GM23338 (cell line): ENCODE measurements at regions not wholly inside any gene's neighbourhood (a gene's known extent, or its start where the extent isn't known, plus 50 kb on each side); places are given as distances from the start of the nearest gene placed in this dataset.

Experiments
- CREB1 ChIP-seq: fragments of 250-450 bp; sonication (Bioruptor Pico); IDR thresholded peaks from 2 replicates; pipeline ENCODE4 v1.5.0; 2020; ENCODE audit warnings: low read depth, mild to moderate bottlenecking, moderate library complexity
- CTCF ChIP-seq, 2 experiments: fragments of 200-600 bp in 1 of 2; sonication (generic) in 1 of 2; conservative IDR thresholded peaks; 2 replicates each; pipeline versions ENCODE4 v1.5.1 to v1.6.1; 2016 to 2017; ENCODE audit warnings: antibody characterized with exemption in 2 of 2, low read depth in 2 of 2, mild to moderate bottlenecking in 2 of 2, moderate library complexity in 1 of 2
- EZH2 ChIP-seq: fragments of 200-600 bp; sonication (generic); IDR thresholded peaks from one replicate; pipeline ENCODE4 v1.8.0; 2017; ENCODE audit warnings: antibody characterized with exemption, mild to moderate bottlenecking, low read depth; ENCODE audit not compliant: unreplicated experiment
- EZH2phosphoT487 ChIP-seq: fragments of 200-600 bp; sonication (generic); IDR thresholded peaks from one replicate; pipeline ENCODE4 v1.8.1; 2018; ENCODE audit warnings: antibody characterized with exemption; ENCODE audit not compliant: unreplicated experiment
- JUNB ChIP-seq: IDR thresholded peaks from one replicate; pipeline ENCODE4 v1.6.1; 2016; ENCODE audit warnings: antibody characterized with exemption; ENCODE audit not compliant: unreplicated experiment
- NANOG ChIP-seq: IDR thresholded peaks from 2 replicates; pipeline ENCODE4 v1.6.1; 2016; ENCODE audit warnings: antibody characterized with exemption, borderline replicate concordance
- POLR2AphosphoS5 ChIP-seq: IDR thresholded peaks from 2 replicates; pipeline ENCODE4 v1.6.1; 2016; ENCODE audit warnings: antibody characterized with exemption, low read depth
- REST ChIP-seq: IDR thresholded peaks from one replicate; pipeline ENCODE4 v1.6.1; 2018; ENCODE audit warnings: antibody characterized with exemption; ENCODE audit not compliant: unreplicated experiment
- STAT1 ChIP-seq: IDR thresholded peaks from one replicate; pipeline ENCODE4 v1.6.1; 2016; ENCODE audit warnings: antibody characterized with exemption; ENCODE audit not compliant: unreplicated experiment
- ZNF114 ChIP-seq: fragments of 250-450 bp; sonication (Bioruptor Pico); IDR thresholded peaks from 2 replicates; pipeline ENCODE4 v1.5.0; 2020; ENCODE audit warnings: mild to moderate bottlenecking, moderate library complexity

- TF ChIP-seq CTCF (conservative IDR thresholded peaks at IDR 0.05; ENCODE audit: low read depth in 2 of 2), result no peak
- TF ChIP-seq STAT1, result no peak
- no peak for TF ChIP-seq EZH2
- no peak for TF ChIP-seq POLR2AphosphoS5
- no peak for TF ChIP-seq REST
- no peak for TF ChIP-seq EZH2phosphoT487
- TF ChIP-seq ZNF114 (CRISPR knock-in tag), result no peak
- no peak for TF ChIP-seq JUNB
- no peak for TF ChIP-seq NANOG
- no peak for TF ChIP-seq CREB1
Observed at GRCh38 chrX:67004451-67004850, 365.6 kb upstream of the EDA2R start.
